HepG2 (cell line): ENCODE measurements at regions not wholly inside any gene's neighbourhood (a gene's known extent, or its start where the extent isn't known, plus 50 kb on each side); places are given as distances from the start of the nearest gene placed in this dataset.

Source experiments
- ATAC-seq: fragments of 200-7000 bp; cut with Tn5 transposase; 3 replicates; pipeline ENCODE4 v1.9.1; 2020; ENCODE audit warnings: mild to moderate bottlenecking, moderate library complexity
- BruUV-seq: library from RNA; stranded (reverse); fragments of 400-500 nt; replicated peaks from 2 replicates; lab custom pipeline; 2021; lab: Mats Ljungman, UMichigan
- CTCF ChIA-PET: fragments of 300-600 bp; formaldehyde crosslinking; extraction: SDS; loops from one replicate; lab custom pipeline; 2021; ENCODE audit warnings: low total read pairs, inconsistent platforms, low intra/inter-chr PET ratio; lab: Yijun Ruan, JAX
- POLR2A ChIA-PET: fragments of 350-600 bp; sonication (Branson Sonifier 250); formaldehyde crosslinking; loops from one replicate; lab custom pipeline; 2020; ENCODE audit warnings: antibody characterized with exemption, inconsistent platforms; lab: Yijun Ruan, JAX
- DNase-seq: peaks from one replicate; pipeline ENCODE4 v3.0.0-alpha.2; 2015; ENCODE audit warnings: low spot score
- FAIRE-seq: peaks from 3 replicates; lab custom pipeline; 2011; peaks lifted over from hg19 to GRCh38; lab: Jason Lieb, UNC
- H2AFZ ChIP-seq: one replicate; pipeline ENCODE4 v1.6.1; 2011; ENCODE audit warnings: low read length, inconsistent platforms
- H3K27ac ChIP-seq: fragments of 300-600 bp; 3 replicates; pipeline ENCODE4 v1.8.0; 2011; ENCODE audit warnings: mixed run types, mild to moderate bottlenecking, mixed read lengths, low read length, inconsistent platforms; ENCODE audit not compliant: insufficient read depth; ENCODE audit errors: extremely low read length
- H3K27me3 ChIP-seq, 2 experiments: fragments of 200-600 bp in 1 of 2; 2 replicates in 1 of 2; 3 replicates in 1 of 2; pipeline versions ENCODE4 v1.6.0 to v1.8.0; 2011; ENCODE audit warnings: low read length in 2 of 2, mild to moderate bottlenecking in 2 of 2, moderate library complexity in 2 of 2, inconsistent platforms in 1 of 2; ENCODE audit not compliant: insufficient read depth in 2 of 2, control insufficient read depth in 1 of 2
- H3K36me3 ChIP-seq, 2 experiments: fragments of 200-600 bp in 1 of 2; replicated peaks in 1 of 2; 2 replicates in 1 of 2; 3 replicates in 1 of 2; pipeline versions ENCODE4 v1.5.1 to v1.8.0; 2011; ENCODE audit warnings: low read length in 2 of 2, inconsistent platforms in 1 of 2; ENCODE audit not compliant: insufficient read depth in 2 of 2, control insufficient read depth in 1 of 2
- H3K4me1 ChIP-seq: 2 replicates; pipeline ENCODE4 v1.5.1; 2012; ENCODE audit warnings: low read length, inconsistent platforms; ENCODE audit not compliant: insufficient read depth
- H3K4me2 ChIP-seq: 2 replicates; pipeline ENCODE4 v1.6.0; 2011; ENCODE audit warnings: low read depth, low read length, inconsistent platforms
- H3K4me3 ChIP-seq, 3 experiments: fragments of 200-600 bp in 1 of 3; sonication (generic), shearing (Covaris generic) in 1 of 3; replicated peaks in 1 of 3; 2 replicates each; pipeline ENCODE4 v1.5.1; 2011 to 2016; ENCODE audit warnings: low read length in 3 of 3, inconsistent platforms in 2 of 3, low read depth in 2 of 3, mild to moderate bottlenecking in 2 of 3, control low read depth in 1 of 3, mixed read lengths in 1 of 3; ENCODE audit not compliant: insufficient read depth in 1 of 3
- H3K79me2 ChIP-seq: one replicate; pipeline ENCODE4 v1.6.1; 2011; ENCODE audit warnings: low read length, inconsistent platforms; ENCODE audit not compliant: insufficient read depth
- H3K9ac ChIP-seq: 2 replicates; pipeline ENCODE4 v1.6.0; 2011; ENCODE audit warnings: mild to moderate bottlenecking, low read depth, low read length, inconsistent platforms; ENCODE audit not compliant: insufficient read depth
- H3K9me3 ChIP-seq: 2 replicates; pipeline ENCODE4 v1.5.1; 2012; ENCODE audit warnings: mild to moderate bottlenecking, low read length
- H4K20me1 ChIP-seq: 2 replicates; pipeline ENCODE4 v1.6.0; 2011; ENCODE audit warnings: inconsistent platforms, mild to moderate bottlenecking, low read length, moderate library complexity; ENCODE audit not compliant: insufficient read depth
- CREBL2 ChIP-seq: sonication (generic); formaldehyde crosslinking; IDR thresholded peaks from 2 replicates; pipeline ENCODE4 v1.8.1; 2023; ENCODE audit warnings: missing genetic modification reagents, mild to moderate bottlenecking, borderline replicate concordance
- IKZF1 ChIP-seq: fragments of 450-650 bp; IDR thresholded peaks from 2 replicates; pipeline ENCODE4 v1.7.1; 2016
- MYC ChIP-seq: sonication (generic); formaldehyde crosslinking; IDR thresholded peaks from 2 replicates; pipeline ENCODE4 v1.9.0; 2021; ENCODE audit warnings: missing genetic modification reagents, borderline replicate concordance
- NCOA5 ChIP-seq: sonication (generic); formaldehyde crosslinking; IDR thresholded peaks from 2 replicates; pipeline ENCODE4 v1.4.0; 2020; ENCODE audit warnings: missing genetic modification reagents
- U2AF1 ChIP-seq: fragments of 200-400 bp; formaldehyde crosslinking; optimal IDR thresholded peaks from 2 replicates; pipeline ENCODE3; 2017; ENCODE audit warnings: mild to moderate bottlenecking, low read depth, low read length
- XBP1 ChIP-seq: sonication (generic); formaldehyde crosslinking; IDR thresholded peaks from 2 replicates; pipeline ENCODE4 v1.5.0; 2020; ENCODE audit warnings: missing genetic modification reagents
- ZNF552 ChIP-seq: sonication (generic); formaldehyde crosslinking; IDR thresholded peaks from 2 replicates; pipeline ENCODE4 v1.9.0; 2022; ENCODE audit warnings: missing genetic modification reagents, mild to moderate bottlenecking, borderline replicate concordance
- WGBS: methylation state at CpG from one replicate; pipeline ENCODE4 v1.1.6; 2017; ENCODE audit warnings: low lambda C conversion rate; 5-methylcytosine and 5-hydroxymethylcytosine counted together
- in situ Hi-C: cut with HindIII; loops from 2 replicates; pipeline ENCODE4 v1.10.0; 2017; ENCODE audit warnings: low pct_unique_long_range_greater_than_20kb; ENCODE audit not compliant: extremely low pct_ligation_motif_present
- intact Hi-C: fragments of 100-400 bp; cut with micrococcal nuclease; formaldehyde crosslinking; loops from one replicate; pipeline ENCODE4 v1.10.0; 2022; ENCODE audit not compliant: unreplicated experiment
- TF ChIP-seq, protein P1 (sequence below): sonication (generic); formaldehyde crosslinking; IDR thresholded peaks from 2 replicates; pipeline ENCODE4 v1.4.0; 2020; ENCODE audit warnings: missing genetic modification reagents
- TF ChIP-seq, protein P2 (sequence below): sonication (generic); formaldehyde crosslinking; IDR thresholded peaks from 2 replicates; pipeline ENCODE4 v1.5.0; 2020; ENCODE audit warnings: missing genetic modification reagents

DNA sequence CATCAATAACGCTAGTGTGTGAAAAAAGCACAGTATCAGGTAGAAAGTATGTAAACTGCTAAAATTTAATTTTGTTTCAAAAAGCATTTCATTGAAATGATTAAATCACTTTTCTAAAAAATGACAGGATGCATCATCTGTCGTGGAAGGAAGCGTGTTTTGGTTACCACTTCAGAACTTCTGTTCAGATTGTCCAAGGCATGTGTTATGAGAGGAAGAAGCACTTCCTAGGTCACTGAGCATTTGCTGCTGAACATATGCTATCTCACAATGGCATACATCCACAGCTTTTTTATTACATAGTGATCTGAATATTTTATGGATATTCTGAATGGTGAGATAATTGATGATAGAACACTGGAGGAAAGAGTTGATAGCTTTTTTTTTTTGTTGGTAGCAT lies 737.5 kb downstream of the SATB2 start:
- TF ChIP-seq, protein P1, sequence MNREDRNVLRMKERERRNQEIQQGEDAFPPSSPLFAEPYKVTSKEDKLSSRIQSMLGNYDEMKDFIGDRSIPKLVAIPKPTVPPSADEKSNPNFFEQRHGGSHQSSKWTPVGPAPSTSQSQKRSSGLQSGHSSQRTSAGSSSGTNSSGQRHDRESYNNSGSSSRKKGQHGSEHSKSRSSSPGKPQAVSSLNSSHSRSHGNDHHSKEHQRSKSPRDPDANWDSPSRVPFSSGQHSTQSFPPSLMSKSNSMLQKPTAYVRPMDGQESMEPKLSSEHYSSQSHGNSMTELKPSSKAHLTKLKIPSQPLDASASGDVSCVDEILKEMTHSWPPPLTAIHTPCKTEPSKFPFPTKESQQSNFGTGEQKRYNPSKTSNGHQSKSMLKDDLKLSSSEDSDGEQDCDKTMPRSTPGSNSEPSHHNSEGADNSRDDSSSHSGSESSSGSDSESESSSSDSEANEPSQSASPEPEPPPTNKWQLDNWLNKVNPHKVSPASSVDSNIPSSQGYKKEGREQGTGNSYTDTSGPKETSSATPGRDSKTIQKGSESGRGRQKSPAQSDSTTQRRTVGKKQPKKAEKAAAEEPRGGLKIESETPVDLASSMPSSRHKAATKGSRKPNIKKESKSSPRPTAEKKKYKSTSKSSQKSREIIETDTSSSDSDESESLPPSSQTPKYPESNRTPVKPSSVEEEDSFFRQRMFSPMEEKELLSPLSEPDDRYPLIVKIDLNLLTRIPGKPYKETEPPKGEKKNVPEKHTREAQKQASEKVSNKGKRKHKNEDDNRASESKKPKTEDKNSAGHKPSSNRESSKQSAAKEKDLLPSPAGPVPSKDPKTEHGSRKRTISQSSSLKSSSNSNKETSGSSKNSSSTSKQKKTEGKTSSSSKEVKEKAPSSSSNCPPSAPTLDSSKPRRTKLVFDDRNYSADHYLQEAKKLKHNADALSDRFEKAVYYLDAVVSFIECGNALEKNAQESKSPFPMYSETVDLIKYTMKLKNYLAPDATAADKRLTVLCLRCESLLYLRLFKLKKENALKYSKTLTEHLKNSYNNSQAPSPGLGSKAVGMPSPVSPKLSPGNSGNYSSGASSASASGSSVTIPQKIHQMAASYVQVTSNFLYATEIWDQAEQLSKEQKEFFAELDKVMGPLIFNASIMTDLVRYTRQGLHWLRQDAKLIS (CRISPR knock-in tag), result no peak
- TF ChIP-seq CREBL2 (CRISPR knock-in tag) (no peak), NCOA5 (CRISPR knock-in tag) (no peak), IKZF1 (no peak), U2AF1 (no peak), ZNF552 (CRISPR knock-in tag) (no peak), XBP1 (CRISPR knock-in tag) (no peak), MYC (no peak)
- TF ChIP-seq, protein P2, sequence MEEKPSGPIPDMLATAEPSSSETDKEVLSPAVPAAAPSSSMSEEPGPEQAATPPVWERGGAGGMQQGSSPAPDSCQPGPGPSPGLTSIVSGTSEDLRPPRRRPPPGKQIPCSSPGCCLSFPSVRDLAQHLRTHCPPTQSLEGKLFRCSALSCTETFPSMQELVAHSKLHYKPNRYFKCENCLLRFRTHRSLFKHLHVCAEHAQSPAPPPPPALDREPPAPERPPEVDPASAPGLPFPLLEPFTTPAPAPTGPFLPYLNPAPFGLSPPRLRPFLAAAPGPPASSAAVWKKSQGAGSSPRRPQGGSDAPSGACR (CRISPR knock-in tag), result no peak
- TF ChIP-seq, all 625 proteins: peak for 0
- WGBS, result 7% methylated on average over 3 of the region's 3 CpGs
- Histone ChIP-seq H3K27me3 (no peaks in the 10 kb centered on the region), H4K20me1 (no peaks in the 10 kb centered on the region), H3K4me3 (no peak overlapping the region), H3K79me2 (no peaks in the 10 kb centered on the region), H3K4me1 (no peaks in the 10 kb centered on the region), H3K27ac (no peak overlapping the region), H3K9me3 (no peaks in the 10 kb centered on the region), H3K4me2 (no peak overlapping the region), H3K9ac (no peak overlapping the region), H3K36me3 (no peaks in the 10 kb centered on the region), H2AFZ (no peak overlapping the region)
- intact Hi-C loops, result no loop called here
- ChIA-PET CTCF (no interaction called here), POLR2A (no interaction called here)
- FAIRE-seq, result no peak
- DNase-seq, result no peak
- in situ Hi-C loops, result no loop called here
- BruUV-seq, result no TSS peak
- ATAC-seq, result no peak
